ENCODE measurements at regions not wholly inside any gene's neighbourhood (a gene's known extent, or its start where the extent isn't known, plus 50 kb on each side); places are given as distances from the start of the nearest gene placed in this dataset.

- DNase-seq (ENCODE audit: insufficient read length, low spot score) (no peak), FAIRE-seq (no peak)
- no peak for TF ChIP-seq POLR2A (IDR thresholded peaks at IDR 0.05; ENCODE audit: low read depth, low read length)
Measured at GRCh38 chr4:186901850-186902249, 178.2 kb upstream of the FAT1 start.

GRCh38 chr4:186902361-186902760 is 178.7 kb upstream of the FAT1 start:
- FAIRE-seq = no peak
- no peak for TF ChIP-seq POLR2A (IDR thresholded peaks at IDR 0.05; ENCODE audit: low read depth, low read length)
- no peak for DNase-seq (ENCODE audit: insufficient read length, low spot score)

- DNase-seq (ENCODE audit: insufficient read length, low spot score) = peak; percentile 7
- no peak for TF ChIP-seq POLR2A (IDR thresholded peaks at IDR 0.05; ENCODE audit: low read depth, low read length)
- no peak for FAIRE-seq
Measured at GRCh38 chr4:186904101-186904500, 180.4 kb upstream of the FAT1 start.

GRCh38 chr4:186906722-186907121 is 183.1 kb upstream of the FAT1 start:
- no peak for TF ChIP-seq POLR2A (IDR thresholded peaks at IDR 0.05; ENCODE audit: low read depth, low read length)
- FAIRE-seq = no peak
- no peak for DNase-seq (ENCODE audit: insufficient read length, low spot score)

- FAIRE-seq = no peak
- TF ChIP-seq POLR2A (IDR thresholded peaks at IDR 0.05; ENCODE audit: low read depth, low read length) = no peak
- DNase-seq (ENCODE audit: insufficient read length, low spot score) = no peak
Measured at GRCh38 chr4:186910385-186910784, 186.7 kb upstream of the FAT1 start.

GRCh38 chr4:186912606-186913005 is 188.9 kb upstream of the FAT1 start:
- FAIRE-seq (no peak), DNase-seq (ENCODE audit: insufficient read length, low spot score) (no peak)
- TF ChIP-seq POLR2A (IDR thresholded peaks at IDR 0.05; ENCODE audit: low read depth, low read length) = no peak

GRCh38 chr4:186915816-186916215 is 192.2 kb upstream of the FAT1 start:
- FAIRE-seq (no peak), DNase-seq (ENCODE audit: insufficient read length, low spot score) (no peak)
- no peak for TF ChIP-seq POLR2A (IDR thresholded peaks at IDR 0.05; ENCODE audit: low read depth, low read length)

- TF ChIP-seq POLR2A (IDR thresholded peaks at IDR 0.05; ENCODE audit: low read depth, low read length) = no peak
- DNase-seq (ENCODE audit: insufficient read length, low spot score) = no peak
- no peak for FAIRE-seq
Measured at GRCh38 chr4:186917136-186917535, 193.5 kb upstream of the FAT1 start.

GRCh38 chr4:186918466-186918865 is 194.8 kb upstream of the FAT1 start:
- FAIRE-seq (no peak), DNase-seq (ENCODE audit: insufficient read length, low spot score) (no peak)
- no peak for TF ChIP-seq POLR2A (IDR thresholded peaks at IDR 0.05; ENCODE audit: low read depth, low read length)

GRCh38 chr4:186919340-186919739 is 195.7 kb upstream of the FAT1 start:
- TF ChIP-seq POLR2A (IDR thresholded peaks at IDR 0.05; ENCODE audit: low read depth, low read length) = no peak
- no peak for DNase-seq (ENCODE audit: insufficient read length, low spot score)
- FAIRE-seq = no peak

GRCh38 chr4:186920483-186920882 is 196.8 kb upstream of the FAT1 start:
- TF ChIP-seq POLR2A (IDR thresholded peaks at IDR 0.05; ENCODE audit: low read depth, low read length) = no peak
- no peak for FAIRE-seq
- no peak for DNase-seq (ENCODE audit: insufficient read length, low spot score)

- DNase-seq (ENCODE audit: insufficient read length, low spot score) (no peak), FAIRE-seq (no peak)
- TF ChIP-seq POLR2A (IDR thresholded peaks at IDR 0.05; ENCODE audit: low read depth, low read length) = no peak
Measured at GRCh38 chr4:186920992-186921391, 197.3 kb upstream of the FAT1 start.

GRCh38 chr4:186924723-186925122 is 201.1 kb upstream of the FAT1 start:
- DNase-seq (ENCODE audit: insufficient read length, low spot score) (no peak), FAIRE-seq (peak; percentile 11)
- no peak for TF ChIP-seq POLR2A (IDR thresholded peaks at IDR 0.05; ENCODE audit: low read depth, low read length)

GRCh38 chr4:186927624-186928023 is 204.0 kb upstream of the FAT1 start:
- no peak for DNase-seq (ENCODE audit: insufficient read length, low spot score)
- TF ChIP-seq POLR2A (IDR thresholded peaks at IDR 0.05; ENCODE audit: low read depth, low read length) = no peak
- no peak for FAIRE-seq

- no peak for FAIRE-seq
- no peak for TF ChIP-seq POLR2A (IDR thresholded peaks at IDR 0.05; ENCODE audit: low read depth, low read length)
- no peak for DNase-seq (ENCODE audit: insufficient read length, low spot score)
Measured at GRCh38 chr4:186930024-186930423, 206.4 kb upstream of the FAT1 start.

GRCh38 chr4:186931519-186931918 is 207.9 kb upstream of the FAT1 start:
- TF ChIP-seq POLR2A (IDR thresholded peaks at IDR 0.05; ENCODE audit: low read depth, low read length) = no peak
- no peak for FAIRE-seq
- DNase-seq (ENCODE audit: insufficient read length, low spot score) = no peak
